Transverse colon (tissue), 3 donors: ENCODE measurements at regions not wholly inside any gene's neighbourhood (a gene's known extent, or its start where the extent isn't known, plus 50 kb on each side); places are given as distances from the start of the nearest gene placed in this dataset.

ENCODE experiments used
- CTCF ChIP-seq, 5 experiments: fragments of 200-600 bp in 3 of 5; fragments of 450-650 bp in 2 of 5; sonication (generic) in 3 of 5; IDR thresholded peaks; 1 replicate in 2 of 5; 2 replicates in 3 of 5; pipeline ENCODE4 v1.5.1; 2016 to 2017; ENCODE audit warnings: antibody characterized with exemption in 5 of 5, inconsistent platforms in 3 of 5, mild to moderate bottlenecking in 2 of 5, moderate library complexity in 1 of 5
- EP300 ChIP-seq: sonication (generic); formaldehyde crosslinking; IDR thresholded peaks from one replicate; pipeline ENCODE4 v1.6.1; 2017; ENCODE audit warnings: antibody characterized with exemption, low read depth

GRCh38 chr13:53847502-53847901 is 818.9 kb downstream of the OLFM4 start:
- no peak for TF ChIP-seq CTCF (IDR thresholded peaks at IDR 0.05)
- no peak for TF ChIP-seq EP300
